Kidney glomerular epithelial cell (primary cell): ENCODE measurements at regions not wholly inside any gene's neighbourhood (a gene's known extent, or its start where the extent isn't known, plus 50 kb on each side); places are given as distances from the start of the nearest gene placed in this dataset.
"Not testable (repeated sequence)": the region's sequence is repeated elsewhere in the genome, so short reads cannot be mapped to it uniquely, and the experiment has no call there.

ENCODE experiments used
- DNase-seq: peaks from one replicate; lab custom pipeline; 2025; lab: John Stamatoyannopoulos, UW

DNA sequence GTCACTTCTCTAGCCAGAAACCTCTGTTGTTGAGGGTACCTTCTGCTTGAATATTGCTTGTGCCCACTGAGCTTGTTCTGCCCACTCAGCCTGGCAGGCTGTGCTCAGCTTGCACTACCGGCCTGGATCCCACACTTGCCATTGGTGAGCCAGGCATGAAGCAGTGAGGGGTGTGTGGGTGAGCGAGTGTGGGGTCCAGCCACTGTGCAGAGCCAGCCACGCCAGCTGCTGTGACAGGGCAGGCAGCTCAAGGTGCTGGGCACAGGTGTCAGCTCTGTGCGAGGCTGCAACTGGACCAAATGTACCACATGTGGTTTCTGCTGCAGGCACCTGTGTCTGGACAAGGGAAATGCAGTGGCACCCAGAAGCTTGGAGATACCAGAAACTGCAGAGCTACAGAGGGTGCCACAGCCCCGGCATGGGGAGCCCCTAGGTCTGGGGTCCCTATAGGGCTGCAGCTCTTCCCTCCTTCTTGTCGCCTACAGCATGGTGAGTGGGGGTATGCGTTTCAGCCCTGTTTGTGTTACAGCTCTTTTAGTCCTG is 305.1 kb upstream of the RIOK2 start:
- DNase-seq: no peak

DNA sequence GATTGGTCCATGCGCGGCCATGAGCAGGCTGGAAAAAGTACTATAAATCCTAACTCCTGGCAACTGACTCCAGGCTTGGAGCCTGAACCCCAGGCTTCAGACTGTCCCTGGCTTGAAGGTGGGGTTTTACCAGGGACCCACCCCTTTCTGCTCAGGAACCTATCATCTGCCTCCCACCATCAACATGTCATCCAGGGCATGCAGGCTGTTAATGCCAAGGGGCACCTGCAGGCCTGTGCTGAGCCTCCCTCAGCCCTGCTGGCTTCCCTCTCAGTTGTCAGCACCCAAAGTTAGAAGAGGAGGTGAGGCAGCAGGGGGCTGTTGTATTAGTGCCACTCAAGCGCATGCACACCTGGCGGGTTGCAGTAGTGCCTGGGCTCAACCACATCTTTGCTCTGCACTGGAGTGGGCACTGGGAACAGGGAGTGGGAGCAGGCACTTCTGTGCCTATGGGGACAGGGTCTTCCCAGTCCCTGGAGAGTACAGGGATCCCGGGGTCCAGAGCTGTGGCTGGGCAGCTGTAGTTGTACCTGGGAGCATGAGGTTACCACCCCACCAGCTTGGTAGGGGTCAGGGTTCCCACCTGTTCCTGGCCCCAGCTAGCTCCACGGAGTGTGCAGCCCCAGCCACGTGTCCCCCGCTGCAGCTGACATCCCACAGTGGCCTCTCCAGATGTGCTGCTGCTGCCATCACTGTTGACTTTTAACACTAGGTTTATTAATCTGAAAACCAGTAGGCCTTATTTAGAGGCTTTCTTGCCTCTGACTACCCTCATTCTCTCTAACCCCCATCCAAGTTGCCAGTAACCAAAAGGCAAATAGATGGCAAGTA is 306.2 kb upstream of the RIOK2 start:
- no peak for DNase-seq

DNA sequence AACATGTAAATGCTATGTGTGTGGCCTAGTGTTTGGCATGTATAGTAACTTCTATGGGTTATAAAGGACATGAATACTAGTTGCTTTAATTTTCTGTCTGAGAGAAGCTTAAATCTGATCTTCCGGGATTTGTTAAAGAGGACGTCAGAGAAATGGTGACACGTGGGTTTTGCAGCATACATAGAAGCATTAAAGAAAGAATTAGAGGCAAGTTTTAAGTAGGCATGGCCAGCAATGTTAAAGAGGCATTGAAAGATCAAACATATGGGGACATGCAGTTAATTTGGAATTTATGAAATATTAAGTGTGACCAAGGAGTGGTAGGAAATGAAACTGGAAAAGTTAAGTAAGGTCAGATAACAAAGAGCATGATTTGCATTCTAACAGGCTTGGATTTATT is 311.4 kb upstream of the RIOK2 start:
- no peak for DNase-seq

- no peak for DNase-seq
Observed at GRCh38 chr5:97495301-97495700, 312.3 kb upstream of the RIOK2 start.

- DNase-seq: no peak
Observed at GRCh38 chr5:97496037-97496436, 313.0 kb upstream of the RIOK2 start.

DNA sequence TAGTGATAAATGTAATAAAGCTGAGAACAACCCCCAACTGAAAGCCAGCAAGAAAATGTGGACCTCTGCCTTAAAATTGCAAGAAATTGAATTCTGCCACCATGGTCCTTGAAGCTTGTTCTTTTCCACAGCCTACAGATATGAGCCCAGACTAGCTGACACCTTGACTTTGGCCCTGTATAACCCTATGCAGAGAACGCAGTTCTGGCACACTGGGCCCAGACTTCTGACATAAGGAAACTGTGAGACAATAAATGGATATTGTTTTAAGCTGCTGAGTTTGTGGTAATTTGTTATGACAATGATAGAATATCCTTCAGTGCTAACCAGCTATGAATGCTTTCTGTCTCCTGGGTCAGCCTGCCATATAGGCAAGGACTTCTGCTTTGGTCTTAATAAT is 315.6 kb upstream of the RIOK2 start:
- DNase-seq: no peak

GRCh38 chr5:97499605-97500004 is 316.6 kb upstream of the RIOK2 start:
- DNase-seq: no peak

- no peak for DNase-seq
Observed at GRCh38 chr5:97501286-97501964, 318.4 kb upstream of the RIOK2 start.

DNA sequence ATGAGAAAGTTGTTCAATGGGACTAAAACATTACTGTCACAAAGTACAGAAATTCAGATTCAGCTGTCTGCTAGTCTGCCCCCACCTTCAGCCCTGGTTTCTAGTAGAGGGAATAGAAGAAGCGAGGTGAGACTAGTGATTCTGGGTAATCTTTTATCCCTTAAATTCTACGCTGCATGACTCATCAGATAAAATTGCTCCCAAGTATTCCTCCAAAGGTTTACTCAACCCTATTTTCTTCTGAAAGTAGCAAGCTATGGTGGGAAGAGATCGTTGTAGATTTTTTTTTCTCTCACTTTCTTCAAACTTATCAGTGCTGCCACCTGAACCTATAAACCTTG is 318.9 kb upstream of the RIOK2 start:
- DNase-seq: no peak

- no peak for DNase-seq
Observed at GRCh38 chr5:97508864-97509263, 325.8 kb upstream of the RIOK2 start.

- DNase-seq: not testable (repeated sequence)
Observed at GRCh38 chr5:97519565-97519964, 336.5 kb upstream of the RIOK2 start.

- not testable (repeated sequence) for DNase-seq
Observed at GRCh38 chr5:97523336-97523735, 340.3 kb upstream of the RIOK2 start.

GRCh38 chr5:97525780-97526179 is 342.7 kb upstream of the RIOK2 start:
- no peak for DNase-seq

DNA sequence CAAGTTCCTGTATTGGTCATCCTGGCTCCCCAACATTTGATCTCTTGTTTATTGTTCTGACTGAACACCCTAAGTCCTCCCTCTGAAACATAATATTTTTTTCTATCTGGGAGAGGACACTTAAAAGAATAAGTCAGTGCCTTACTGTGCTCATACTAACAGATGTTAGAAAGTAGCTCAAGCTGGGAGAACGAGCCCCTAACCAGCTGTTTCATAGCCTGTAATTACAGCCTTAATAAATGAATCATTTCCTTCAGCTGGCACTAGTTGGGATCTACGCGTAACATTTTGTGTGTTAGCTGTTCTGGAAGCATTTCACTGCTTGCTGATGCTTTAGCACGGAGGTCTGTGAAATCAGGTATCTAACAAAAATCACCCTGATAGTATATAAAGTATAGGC is 345.9 kb upstream of the RIOK2 start:
- DNase-seq: no peak

- DNase-seq: no peak
Observed at GRCh38 chr5:97529354-97529985, 346.4 kb upstream of the RIOK2 start.

- no peak for DNase-seq
Observed at GRCh38 chr5:97531549-97531948, 348.5 kb upstream of the RIOK2 start.

GRCh38 chr5:97534166-97534565 is 351.1 kb upstream of the RIOK2 start:
- peak; percentile 90 for DNase-seq

DNA sequence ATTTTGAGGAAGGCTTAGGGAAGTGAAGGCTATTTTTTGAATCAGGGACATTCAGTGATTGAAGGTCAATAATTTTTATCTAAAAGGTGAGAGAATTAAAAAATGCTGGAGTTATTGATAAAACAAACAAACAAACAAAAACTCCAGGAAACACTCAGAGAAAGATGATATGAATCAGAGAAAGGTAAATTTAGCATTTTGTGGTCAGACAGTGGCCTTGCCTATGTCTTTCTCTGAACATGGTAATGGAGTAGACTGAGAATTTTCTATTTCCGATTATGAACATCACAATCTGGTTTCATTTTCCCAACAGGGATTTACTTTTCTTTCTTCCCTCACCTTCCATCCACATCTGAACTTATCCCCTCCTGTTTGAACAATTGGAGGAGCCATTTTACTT is 353.6 kb upstream of the RIOK2 start:
- DNase-seq: no peak

GRCh38 chr5:97538912-97539311 is 355.9 kb upstream of the RIOK2 start:
- DNase-seq: no peak

DNA sequence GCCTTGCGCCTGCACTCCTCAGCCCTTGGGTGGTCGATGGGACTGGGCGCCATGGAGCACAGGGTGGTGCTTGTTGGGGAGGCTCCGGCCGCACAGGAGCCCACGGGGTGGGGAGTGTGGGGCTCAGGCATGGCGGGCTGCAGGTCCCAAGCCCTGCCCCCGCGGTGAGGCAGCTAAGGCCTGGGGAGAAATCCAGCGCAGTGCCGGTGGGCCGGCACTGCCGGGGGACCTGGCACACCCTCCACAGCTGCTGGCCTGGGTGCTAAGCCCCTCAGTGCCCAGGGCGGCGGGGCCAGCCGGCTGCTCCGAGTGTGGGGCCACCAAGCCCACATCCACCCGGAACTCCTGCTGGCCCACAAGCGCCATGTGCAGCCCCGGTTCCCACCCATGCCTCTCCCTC is 358.8 kb upstream of the RIOK2 start:
- DNase-seq: no peak

DNA sequence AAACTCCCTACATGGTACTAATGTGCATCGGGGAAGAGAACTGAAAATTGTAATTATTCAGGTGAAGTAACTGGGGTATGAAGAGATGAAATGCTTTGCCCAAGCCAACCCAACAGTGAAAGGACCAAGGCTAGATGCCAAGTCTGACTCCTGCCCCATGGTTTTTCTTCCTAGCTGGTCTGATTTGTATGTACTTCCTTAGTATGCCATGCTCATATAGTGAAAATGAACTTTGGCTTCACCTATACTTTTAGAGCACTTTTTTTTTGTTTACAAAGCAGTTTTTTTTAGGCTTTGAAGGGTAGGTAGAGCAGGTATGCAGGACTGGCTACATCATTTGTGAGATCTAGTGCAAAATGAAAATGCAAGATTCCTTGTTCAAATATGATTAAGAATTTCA is 359.4 kb upstream of the RIOK2 start:
- no peak for DNase-seq

GRCh38 chr5:97543166-97543565 is 360.1 kb upstream of the RIOK2 start:
- no peak for DNase-seq

GRCh38 chr5:97544240-97544639 is 361.2 kb upstream of the RIOK2 start:
- no peak for DNase-seq
